HepG2 (cell line): ENCODE measurements at regions not wholly inside any gene's neighbourhood (a gene's known extent, or its start where the extent isn't known, plus 50 kb on each side); places are given as distances from the start of the nearest gene placed in this dataset.
A peak's percentile ranks its signal among the peaks of the same experiment; 100 is the strongest.

ENCODE experiments used
- ATAC-seq: fragments of 200-7000 bp; cut with Tn5 transposase; 3 replicates; pipeline ENCODE4 v1.9.1; 2020; ENCODE audit warnings: mild to moderate bottlenecking, moderate library complexity
- BruUV-seq: library from RNA; stranded (reverse); fragments of 400-500 nt; replicated peaks from 2 replicates; lab custom pipeline; 2021; lab: Mats Ljungman, UMichigan
- CTCF ChIA-PET: fragments of 300-600 bp; formaldehyde crosslinking; extraction: SDS; loops from one replicate; lab custom pipeline; 2021; ENCODE audit warnings: low total read pairs, inconsistent platforms, low intra/inter-chr PET ratio; lab: Yijun Ruan, JAX
- POLR2A ChIA-PET: fragments of 350-600 bp; sonication (Branson Sonifier 250); formaldehyde crosslinking; loops from one replicate; lab custom pipeline; 2020; ENCODE audit warnings: antibody characterized with exemption, inconsistent platforms; lab: Yijun Ruan, JAX
- DNase-seq: peaks from one replicate; pipeline ENCODE4 v3.0.0-alpha.2; 2015; ENCODE audit warnings: low spot score
- FAIRE-seq: peaks from 3 replicates; lab custom pipeline; 2011; peaks lifted over from hg19 to GRCh38; lab: Jason Lieb, UNC
- H2AFZ ChIP-seq: one replicate; pipeline ENCODE4 v1.6.1; 2011; ENCODE audit warnings: low read length, inconsistent platforms
- H3K27ac ChIP-seq: fragments of 300-600 bp; 3 replicates; pipeline ENCODE4 v1.8.0; 2011; ENCODE audit warnings: mixed run types, mild to moderate bottlenecking, mixed read lengths, low read length, inconsistent platforms; ENCODE audit not compliant: insufficient read depth; ENCODE audit errors: extremely low read length
- H3K27me3 ChIP-seq, 2 experiments: fragments of 200-600 bp in 1 of 2; 2 replicates in 1 of 2; 3 replicates in 1 of 2; pipeline versions ENCODE4 v1.6.0 to v1.8.0; 2011; ENCODE audit warnings: low read length in 2 of 2, mild to moderate bottlenecking in 2 of 2, moderate library complexity in 2 of 2, inconsistent platforms in 1 of 2; ENCODE audit not compliant: insufficient read depth in 2 of 2, control insufficient read depth in 1 of 2
- H3K36me3 ChIP-seq, 2 experiments: fragments of 200-600 bp in 1 of 2; replicated peaks in 1 of 2; 2 replicates in 1 of 2; 3 replicates in 1 of 2; pipeline versions ENCODE4 v1.5.1 to v1.8.0; 2011; ENCODE audit warnings: low read length in 2 of 2, inconsistent platforms in 1 of 2; ENCODE audit not compliant: insufficient read depth in 2 of 2, control insufficient read depth in 1 of 2
- H3K4me1 ChIP-seq: 2 replicates; pipeline ENCODE4 v1.5.1; 2012; ENCODE audit warnings: low read length, inconsistent platforms; ENCODE audit not compliant: insufficient read depth
- H3K4me2 ChIP-seq: 2 replicates; pipeline ENCODE4 v1.6.0; 2011; ENCODE audit warnings: low read depth, low read length, inconsistent platforms
- H3K4me3 ChIP-seq, 3 experiments: fragments of 200-600 bp in 1 of 3; sonication (generic), shearing (Covaris generic) in 1 of 3; replicated peaks in 1 of 3; 2 replicates each; pipeline ENCODE4 v1.5.1; 2011 to 2016; ENCODE audit warnings: low read length in 3 of 3, inconsistent platforms in 2 of 3, low read depth in 2 of 3, mild to moderate bottlenecking in 2 of 3, control low read depth in 1 of 3, mixed read lengths in 1 of 3; ENCODE audit not compliant: insufficient read depth in 1 of 3
- H3K79me2 ChIP-seq: one replicate; pipeline ENCODE4 v1.6.1; 2011; ENCODE audit warnings: low read length, inconsistent platforms; ENCODE audit not compliant: insufficient read depth
- H3K9ac ChIP-seq: 2 replicates; pipeline ENCODE4 v1.6.0; 2011; ENCODE audit warnings: mild to moderate bottlenecking, low read depth, low read length, inconsistent platforms; ENCODE audit not compliant: insufficient read depth
- H3K9me3 ChIP-seq: 2 replicates; pipeline ENCODE4 v1.5.1; 2012; ENCODE audit warnings: mild to moderate bottlenecking, low read length
- H4K20me1 ChIP-seq: 2 replicates; pipeline ENCODE4 v1.6.0; 2011; ENCODE audit warnings: inconsistent platforms, mild to moderate bottlenecking, low read length, moderate library complexity; ENCODE audit not compliant: insufficient read depth
- CREB1 ChIP-seq, 2 experiments: fragments of 450-650 bp in 1 of 2; IDR thresholded peaks; 2 replicates each; pipeline ENCODE4 v1.6.1; 2016 to 2017; ENCODE audit warnings: control low read depth in 1 of 2, mild to moderate bottlenecking in 1 of 2, missing compliant biosample characterization in 1 of 2, missing genetic modification characterization in 1 of 2
- DNMT3B ChIP-seq: conservative IDR thresholded peaks from 2 replicates; pipeline ENCODE4 v1.6.1; 2016; ENCODE audit warnings: missing biosample characterization, control low read depth
- GFI1 ChIP-seq: sonication (generic); formaldehyde crosslinking; IDR thresholded peaks from 2 replicates; pipeline ENCODE4 v1.5.0; 2020; ENCODE audit warnings: missing genetic modification reagents, mild to moderate bottlenecking, borderline replicate concordance
- TBX2 ChIP-seq: sonication (generic); formaldehyde crosslinking; IDR thresholded peaks from 2 replicates; pipeline ENCODE4 v1.5.0; 2020; ENCODE audit warnings: missing genetic modification reagents, mild to moderate bottlenecking, borderline replicate concordance
- ZNF34 ChIP-seq: sonication (generic); formaldehyde crosslinking; IDR thresholded peaks from 2 replicates; pipeline ENCODE4 v1.4.0; 2020; ENCODE audit warnings: mild to moderate bottlenecking, missing genetic modification reagents, borderline replicate concordance
- ZNF460 ChIP-seq: sonication (generic); formaldehyde crosslinking; IDR thresholded peaks from 2 replicates; pipeline ENCODE4 v1.5.1; 2020; ENCODE audit warnings: missing genetic modification reagents, mild to moderate bottlenecking, borderline replicate concordance
- WGBS: methylation state at CpG from one replicate; pipeline ENCODE4 v1.1.6; 2017; ENCODE audit warnings: low lambda C conversion rate; 5-methylcytosine and 5-hydroxymethylcytosine counted together
- in situ Hi-C: cut with HindIII; loops from 2 replicates; pipeline ENCODE4 v1.10.0; 2017; ENCODE audit warnings: low pct_unique_long_range_greater_than_20kb; ENCODE audit not compliant: extremely low pct_ligation_motif_present
- intact Hi-C: fragments of 100-400 bp; cut with micrococcal nuclease; formaldehyde crosslinking; loops from one replicate; pipeline ENCODE4 v1.10.0; 2022; ENCODE audit not compliant: unreplicated experiment
- TF ChIP-seq, protein P1 (sequence below): sonication (generic); formaldehyde crosslinking; IDR thresholded peaks from 2 replicates; pipeline ENCODE4 v1.4.0; 2020; ENCODE audit warnings: missing genetic modification reagents
- TF ChIP-seq, protein P2 (sequence below): sonication (generic); formaldehyde crosslinking; IDR thresholded peaks from 2 replicates; pipeline ENCODE4 v1.5.0; 2020; ENCODE audit warnings: missing genetic modification reagents
- TF ChIP-seq, protein P3 (sequence below): sonication (generic); formaldehyde crosslinking; IDR thresholded peaks from 2 replicates; pipeline ENCODE4 v1.5.1; 2020; ENCODE audit warnings: missing genetic modification reagents, mild to moderate bottlenecking, borderline replicate concordance

DNA sequence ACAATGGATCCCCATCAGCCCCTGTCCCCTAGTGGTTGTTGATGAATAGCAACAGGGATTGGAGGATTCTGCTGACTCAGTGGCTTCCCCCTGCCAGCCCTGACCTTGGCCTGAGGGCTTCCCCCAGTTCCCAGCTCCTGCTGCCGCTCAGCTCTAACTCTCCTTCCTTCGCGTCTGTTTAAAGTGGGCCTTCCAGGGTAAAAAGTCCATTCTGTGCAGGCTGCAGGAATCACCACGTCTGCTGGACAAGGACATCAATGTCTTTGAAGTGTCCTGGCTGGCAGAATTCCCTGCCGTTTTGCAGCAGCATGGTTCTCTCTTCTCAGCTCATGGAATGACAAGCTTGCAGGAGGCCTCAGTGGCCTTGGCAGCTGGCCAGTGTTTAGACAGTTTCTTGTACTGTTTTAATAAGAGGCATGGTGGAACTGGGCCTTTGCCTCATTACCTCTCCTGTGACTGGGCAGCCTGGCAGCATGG, 152.5 kb upstream of the STX18 start (continued):
- TF ChIP-seq, protein P1, sequence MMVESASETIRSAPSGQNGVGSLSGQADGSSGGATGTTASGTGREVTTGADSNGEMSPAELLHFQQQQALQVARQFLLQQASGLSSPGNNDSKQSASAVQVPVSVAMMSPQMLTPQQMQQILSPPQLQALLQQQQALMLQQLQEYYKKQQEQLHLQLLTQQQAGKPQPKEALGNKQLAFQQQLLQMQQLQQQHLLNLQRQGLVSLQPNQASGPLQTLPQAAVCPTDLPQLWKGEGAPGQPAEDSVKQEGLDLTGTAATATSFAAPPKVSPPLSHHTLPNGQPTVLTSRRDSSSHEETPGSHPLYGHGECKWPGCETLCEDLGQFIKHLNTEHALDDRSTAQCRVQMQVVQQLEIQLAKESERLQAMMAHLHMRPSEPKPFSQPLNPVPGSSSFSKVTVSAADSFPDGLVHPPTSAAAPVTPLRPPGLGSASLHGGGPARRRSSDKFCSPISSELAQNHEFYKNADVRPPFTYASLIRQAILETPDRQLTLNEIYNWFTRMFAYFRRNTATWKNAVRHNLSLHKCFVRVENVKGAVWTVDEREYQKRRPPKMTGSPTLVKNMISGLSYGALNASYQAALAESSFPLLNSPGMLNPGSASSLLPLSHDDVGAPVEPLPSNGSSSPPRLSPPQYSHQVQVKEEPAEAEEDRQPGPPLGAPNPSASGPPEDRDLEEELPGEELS (CRISPR knock-in tag) = peak; percentile 64; the same call in 1 of the 2 replicates

DNA sequence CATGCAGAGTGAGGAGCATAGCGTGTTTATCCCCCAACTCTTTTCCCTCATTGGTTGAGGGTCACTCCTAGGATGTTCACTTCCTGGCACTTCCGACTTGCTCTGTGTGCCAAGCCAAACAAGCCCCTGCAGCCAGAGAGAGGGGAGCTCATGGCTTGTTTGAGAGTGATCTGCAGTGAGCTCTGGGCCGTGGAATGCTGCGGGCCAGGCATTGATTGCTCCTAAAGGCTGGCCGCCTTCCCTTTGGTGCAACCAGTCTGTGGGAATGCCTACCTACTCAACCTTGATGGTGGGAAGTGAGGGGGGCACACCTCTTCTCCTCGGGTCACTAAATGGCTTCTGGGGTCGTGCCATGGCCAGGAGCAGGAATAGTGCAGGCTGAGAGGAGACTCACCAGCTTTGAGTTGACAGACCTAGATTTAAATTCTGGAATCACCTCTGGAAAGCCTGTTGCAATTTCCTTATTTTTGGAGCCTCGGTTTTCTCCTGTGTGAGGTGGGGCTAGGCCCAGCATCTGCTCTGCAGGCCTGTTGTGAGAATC, 152.0 kb upstream of the STX18 start:
- Histone ChIP-seq H3K9ac (peak overlapping the region; percentile 13; the same call in 1 of the 2 replicates), H3K9me3 (no peaks in the 10 kb centered on the region), H3K36me3 (no peaks in the 10 kb centered on the region; a peak in 1 of 5 replicates), H4K20me1 (no peaks in the 10 kb centered on the region), H2AFZ (no peak overlapping the region), H3K79me2 (no peaks in the 10 kb centered on the region), H3K4me1 (peaks cover 67% of the 10 kb centered on the region), H3K27ac (peak overlapping the region; percentile 76), H3K4me2 (peak overlapping the region; percentile 59), H3K4me3 (peak overlapping the region in 1 of 3 experiments; percentile 31; a peak in 2 of 6 replicates), H3K27me3 (no peaks in the 10 kb centered on the region)
- intact Hi-C loops = loop anchor here (5.0 kb wide), 3 partner anchors 52 to 207 kb away; no protein-coding TSS in a partner anchor
- FAIRE-seq (no peak), DNase-seq (no peak), ATAC-seq (peak; percentile 63)
- 51% methylated on average over 3 of the region's 8 CpGs for WGBS
- BruUV-seq = no TSS peak
- ChIA-PET POLR2A (interaction anchor here (1.0 to 2.3 kb wide), 7 partner anchors 13 to 167 kb away, joined by 4 to 10 read pairs (median 5); partner anchors contain the start of gene MSX1), CTCF (no interaction called here)
- in situ Hi-C loops = loop anchor here (5.0 kb wide), 1 partner anchor 163 kb away; the partner anchor contains the start of gene MSX1
- TF ChIP-seq ZNF34 (CRISPR knock-in tag) = no peak
- TF ChIP-seq DNMT3B (CRISPR knock-in tag) = no peak
- no peak for TF ChIP-seq GFI1 (CRISPR knock-in tag)
- peak; percentile 1; the same call in 1 of the 2 replicates for TF ChIP-seq TBX2
- TF ChIP-seq, protein P2, sequence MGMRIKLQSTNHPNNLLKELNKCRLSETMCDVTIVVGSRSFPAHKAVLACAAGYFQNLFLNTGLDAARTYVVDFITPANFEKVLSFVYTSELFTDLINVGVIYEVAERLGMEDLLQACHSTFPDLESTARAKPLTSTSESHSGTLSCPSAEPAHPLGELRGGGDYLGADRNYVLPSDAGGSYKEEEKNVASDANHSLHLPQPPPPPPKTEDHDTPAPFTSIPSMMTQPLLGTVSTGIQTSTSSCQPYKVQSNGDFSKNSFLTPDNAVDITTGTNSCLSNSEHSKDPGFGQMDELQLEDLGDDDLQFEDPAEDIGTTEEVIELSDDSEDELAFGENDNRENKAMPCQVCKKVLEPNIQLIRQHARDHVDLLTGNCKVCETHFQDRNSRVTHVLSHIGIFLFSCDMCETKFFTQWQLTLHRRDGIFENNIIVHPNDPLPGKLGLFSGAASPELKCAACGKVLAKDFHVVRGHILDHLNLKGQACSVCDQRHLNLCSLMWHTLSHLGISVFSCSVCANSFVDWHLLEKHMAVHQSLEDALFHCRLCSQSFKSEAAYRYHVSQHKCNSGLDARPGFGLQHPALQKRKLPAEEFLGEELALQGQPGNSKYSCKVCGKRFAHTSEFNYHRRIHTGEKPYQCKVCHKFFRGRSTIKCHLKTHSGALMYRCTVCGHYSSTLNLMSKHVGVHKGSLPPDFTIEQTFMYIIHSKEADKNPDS (CRISPR knock-in tag) = 0 out of 2 replicates have a peak, but pooled peaks have one; percentile 80
- TF ChIP-seq ZNF460 (CRISPR knock-in tag) = no peak
- no peak for TF ChIP-seq CREB1 (IDR thresholded peaks at IDR 0.05)
- TF ChIP-seq CREB1 (CRISPR knock-in tag; IDR thresholded peaks at IDR 0.05) = no peak; the same call in 1 of the 2 replicates
- TF ChIP-seq, protein P3, sequence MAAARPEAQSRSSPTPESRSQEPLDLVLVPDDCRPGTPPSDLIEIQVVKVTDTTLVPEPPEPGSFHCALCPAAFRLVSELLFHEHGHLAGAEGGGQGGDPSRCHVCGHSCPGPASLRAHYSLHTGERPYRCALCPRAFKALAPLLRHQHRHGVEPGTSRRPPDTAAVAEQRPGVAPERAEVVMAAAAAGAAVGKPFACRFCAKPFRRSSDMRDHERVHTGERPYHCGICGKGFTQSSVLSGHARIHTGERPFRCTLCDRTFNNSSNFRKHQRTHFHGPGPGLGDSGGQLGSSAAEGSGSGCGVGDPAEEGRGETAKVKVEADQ = no peak
